BLaER1 (cell line): ENCODE measurements at regions not wholly inside any gene's neighbourhood (a gene's known extent, or its start where the extent isn't known, plus 50 kb on each side); places are given as distances from the start of the nearest gene placed in this dataset.

Source experiments
- H3K27ac ChIP-seq: shearing (Covaris generic); formaldehyde crosslinking; 2 replicates; pipeline ENCODE4 v1.8.1; 2022
- H3K27me3 ChIP-seq: shearing (Covaris generic); formaldehyde crosslinking; 2 replicates; pipeline ENCODE4 v1.8.1; 2022
- H3K36me3 ChIP-seq: shearing (Covaris generic); formaldehyde crosslinking; 2 replicates; pipeline ENCODE4 v1.8.1; 2022
- H3K4me1 ChIP-seq: shearing (Covaris generic); formaldehyde crosslinking; 2 replicates; pipeline ENCODE4 v1.8.1; 2022
- H3K4me2 ChIP-seq: shearing (Covaris generic); formaldehyde crosslinking; 2 replicates; pipeline ENCODE4 v1.8.1; 2022
- H3K4me3 ChIP-seq: shearing (Covaris generic); formaldehyde crosslinking; 2 replicates; pipeline ENCODE4 v1.8.1; 2022
- H3K9ac ChIP-seq: shearing (Covaris generic); formaldehyde crosslinking; 2 replicates; pipeline ENCODE4 v1.8.1; 2022
- H3K9me3 ChIP-seq: shearing (Covaris generic); formaldehyde crosslinking; 2 replicates; pipeline ENCODE4 v1.8.1; 2022
- H4K20me1 ChIP-seq: shearing (Covaris generic); formaldehyde crosslinking; 2 replicates; pipeline ENCODE4 v1.8.1; 2022
- Cebpa-rat ChIP-seq: shearing (Covaris generic); IDR thresholded peaks from 2 replicates; pipeline ENCODE4 v1.8.1; 2022

- Histone ChIP-seq H3K27ac (no peak overlapping the region), H3K36me3 (no peaks in the 10 kb centered on the region), H4K20me1 (no peaks in the 10 kb centered on the region), H3K27me3 (no peaks in the 10 kb centered on the region), H3K4me3 (no peak overlapping the region), H3K4me2 (no peak overlapping the region), H3K9ac (no peak overlapping the region), H3K4me1 (peaks cover 4% of the 10 kb centered on the region), H3K9me3 (peaks cover 15% of the 10 kb centered on the region)
- no peak for TF ChIP-seq Cebpa-rat
Observed at GRCh38 chr13:112001571-112001970, 65.4 kb upstream of the SOX1 start.

GRCh38 chr13:112003396-112003795 is 63.6 kb upstream of the SOX1 start:
- H3K4me1 ChIP-seq: no peaks in the 10 kb centered on the region
- H3K27ac ChIP-seq: no peak overlapping the region
- H3K4me2 ChIP-seq: no peak overlapping the region
- H3K9ac ChIP-seq: no peak overlapping the region
- TF ChIP-seq Cebpa-rat: no peak
- H3K36me3 ChIP-seq: no peaks in the 10 kb centered on the region
- no peaks in the 10 kb centered on the region for H3K27me3 ChIP-seq
- peaks cover 19% of the 10 kb centered on the region for H3K9me3 ChIP-seq
- no peaks in the 10 kb centered on the region for H4K20me1 ChIP-seq
- H3K4me3 ChIP-seq: no peak overlapping the region

GRCh38 chr13:112003941-112004340 is 63.0 kb upstream of the SOX1 start:
- Histone ChIP-seq H3K4me3 (no peak overlapping the region), H3K27me3 (no peaks in the 10 kb centered on the region), H3K4me1 (no peaks in the 10 kb centered on the region), H3K27ac (no peak overlapping the region), H4K20me1 (no peaks in the 10 kb centered on the region), H3K9ac (no peak overlapping the region), H3K4me2 (no peak overlapping the region), H3K9me3 (peaks cover 19% of the 10 kb centered on the region), H3K36me3 (no peaks in the 10 kb centered on the region)
- TF ChIP-seq Cebpa-rat: no peak

GRCh38 chr13:112005925-112006324 is 61.0 kb upstream of the SOX1 start:
- Histone ChIP-seq H3K4me2 (no peak overlapping the region), H3K4me1 (peaks cover 9% of the 10 kb centered on the region), H3K4me3 (no peak overlapping the region), H3K27ac (no peak overlapping the region), H3K9ac (no peak overlapping the region), H3K27me3 (no peaks in the 10 kb centered on the region), H3K9me3 (peaks cover 19% of the 10 kb centered on the region), H3K36me3 (no peaks in the 10 kb centered on the region), H4K20me1 (no peaks in the 10 kb centered on the region)
- no peak for TF ChIP-seq Cebpa-rat

GRCh38 chr13:112007191-112007590 is 59.8 kb upstream of the SOX1 start:
- Histone ChIP-seq H3K9ac (no peak overlapping the region), H3K27ac (no peak overlapping the region), H3K4me1 (peaks cover 21% of the 10 kb centered on the region), H4K20me1 (no peaks in the 10 kb centered on the region), H3K36me3 (no peaks in the 10 kb centered on the region), H3K4me3 (no peak overlapping the region), H3K27me3 (no peaks in the 10 kb centered on the region), H3K4me2 (no peak overlapping the region), H3K9me3 (peaks cover 19% of the 10 kb centered on the region)
- no peak for TF ChIP-seq Cebpa-rat

- Histone ChIP-seq H3K4me2 (peak overlapping the region; percentile 61), H3K9ac (no peak overlapping the region), H3K9me3 (peaks cover 11% of the 10 kb centered on the region), H3K27ac (no peak overlapping the region), H3K4me3 (no peak overlapping the region), H4K20me1 (peaks cover 6% of the 10 kb centered on the region; the same call in 1 of the 2 replicates), H3K36me3 (no peaks in the 10 kb centered on the region), H3K4me1 (peaks cover 32% of the 10 kb centered on the region), H3K27me3 (peaks cover 5% of the 10 kb centered on the region; the same call in 1 of the 2 replicates)
- no peak for TF ChIP-seq Cebpa-rat
Observed at GRCh38 chr13:112010714-112011113, 56.2 kb upstream of the SOX1 start.

- Histone ChIP-seq H3K27me3 (peaks cover 5% of the 10 kb centered on the region; the same call in 1 of the 2 replicates), H3K27ac (no peak overlapping the region), H3K9ac (no peak overlapping the region), H3K4me3 (no peak overlapping the region), H4K20me1 (peaks cover 6% of the 10 kb centered on the region; the same call in 1 of the 2 replicates), H3K4me2 (peak overlapping the region; percentile 76), H3K9me3 (0 out of 2 replicates have a peak, but pooled peaks cover 3% of the 10 kb centered on the region), H3K36me3 (no peaks in the 10 kb centered on the region), H3K4me1 (peaks cover 32% of the 10 kb centered on the region)
- TF ChIP-seq Cebpa-rat: no peak
Observed at GRCh38 chr13:112012016-112012704, 54.8 kb upstream of the SOX1 start.

GRCh38 chr13:112012705-112013085 is 54.3 kb upstream of the SOX1 start:
- Histone ChIP-seq H3K27ac (no peak overlapping the region), H3K4me2 (peak overlapping the region; percentile 76), H3K27me3 (peaks cover 5% of the 10 kb centered on the region; the same call in 1 of the 2 replicates), H3K4me1 (peaks cover 32% of the 10 kb centered on the region), H3K9me3 (0 out of 2 replicates have a peak, but pooled peaks cover 2% of the 10 kb centered on the region), H3K4me3 (no peak overlapping the region), H3K36me3 (no peaks in the 10 kb centered on the region), H4K20me1 (peaks cover 6% of the 10 kb centered on the region; the same call in 1 of the 2 replicates), H3K9ac (no peak overlapping the region)
- no peak for TF ChIP-seq Cebpa-rat

- no peak for TF ChIP-seq Cebpa-rat
- H3K9me3 ChIP-seq: no peaks in the 10 kb centered on the region
Observed at GRCh38 chr13:112013665-112014064, 53.3 kb upstream of the SOX1 start.

GRCh38 chr13:112014857-112015256 is 52.1 kb upstream of the SOX1 start:
- H3K27ac ChIP-seq: no peak overlapping the region
- H3K4me1 ChIP-seq: peaks cover 39% of the 10 kb centered on the region
- no peak overlapping the region for H3K4me2 ChIP-seq
- H3K27me3 ChIP-seq: peaks cover 5% of the 10 kb centered on the region; the same call in 1 of the 2 replicates
- no peak overlapping the region for H3K4me3 ChIP-seq
- H3K36me3 ChIP-seq: no peaks in the 10 kb centered on the region
- no peak for TF ChIP-seq Cebpa-rat
- no peak overlapping the region for H3K9ac ChIP-seq
- peaks cover 6% of the 10 kb centered on the region; the same call in 1 of the 2 replicates for H4K20me1 ChIP-seq
- no peaks in the 10 kb centered on the region for H3K9me3 ChIP-seq

More at GRCh38 chr13:112013665-112014064, 53.3 kb upstream of the SOX1 start:
- Histone ChIP-seq H3K27ac (no peak overlapping the region), H3K36me3 (no peaks in the 10 kb centered on the region), H3K9ac (no peak overlapping the region), H3K27me3 (peaks cover 5% of the 10 kb centered on the region; the same call in 1 of the 2 replicates), H4K20me1 (peaks cover 6% of the 10 kb centered on the region; the same call in 1 of the 2 replicates), H3K4me3 (no peak overlapping the region), H3K4me2 (no peak overlapping the region), H3K4me1 (peaks cover 33% of the 10 kb centered on the region)
